ENCODE measurements at regions not wholly inside any gene's neighbourhood (a gene's known extent, or its start where the extent isn't known, plus 50 kb on each side); places are given as distances from the start of the nearest gene placed in this dataset.

GRCh38 chr21:19832551-19832950 is 1165.7 kb upstream of the NCAM2 start:
- Histone ChIP-seq H3K4me1 (no peaks in the 10 kb centered on the region), H3K27me3 (no peaks in the 10 kb centered on the region), H3K4me3 (no peak overlapping the region), H3K36me3 (no peaks in the 10 kb centered on the region), H3K9me3 (no peaks in the 10 kb centered on the region), H3K27ac (no peak overlapping the region)
- DNase-seq (ENCODE audit: low spot score) = no peak
- no peak for TF ChIP-seq CTCF (IDR thresholded peaks at IDR 0.05)

GRCh38 chr21:19833082-19833481 is 1165.1 kb upstream of the NCAM2 start:
- H3K4me1 ChIP-seq = no peaks in the 10 kb centered on the region
- no peak for TF ChIP-seq CTCF (IDR thresholded peaks at IDR 0.05)
- H3K9me3 ChIP-seq = no peaks in the 10 kb centered on the region
- H3K27me3 ChIP-seq = no peaks in the 10 kb centered on the region
- H3K27ac ChIP-seq = no peak overlapping the region
- H3K4me3 ChIP-seq = no peak overlapping the region
- H3K36me3 ChIP-seq = no peaks in the 10 kb centered on the region
- no peak for DNase-seq (ENCODE audit: low spot score)

- no peak overlapping the region for H3K4me3 ChIP-seq
- no peaks in the 10 kb centered on the region for H3K9me3 ChIP-seq
- no peak overlapping the region for H3K27ac ChIP-seq
- TF ChIP-seq CTCF (IDR thresholded peaks at IDR 0.05) = no peak
- H3K4me1 ChIP-seq = no peaks in the 10 kb centered on the region
- H3K27me3 ChIP-seq = no peaks in the 10 kb centered on the region
- DNase-seq (ENCODE audit: low spot score) = no peak
- H3K36me3 ChIP-seq = no peaks in the 10 kb centered on the region
Observed at GRCh38 chr21:19842601-19843000, 1155.6 kb upstream of the NCAM2 start.

GRCh38 chr21:19844334-19844733 is 1153.9 kb upstream of the NCAM2 start:
- DNase-seq (ENCODE audit: low spot score) = no peak
- TF ChIP-seq CTCF (IDR thresholded peaks at IDR 0.05) = no peak
- no peaks in the 10 kb centered on the region for H3K27me3 ChIP-seq
- no peak overlapping the region for H3K27ac ChIP-seq
- no peaks in the 10 kb centered on the region for H3K9me3 ChIP-seq
- no peaks in the 10 kb centered on the region for H3K4me1 ChIP-seq
- no peaks in the 10 kb centered on the region for H3K36me3 ChIP-seq
- H3K4me3 ChIP-seq = no peak overlapping the region

GRCh38 chr21:19850157-19850556 is 1148.1 kb upstream of the NCAM2 start:
- H3K27ac ChIP-seq = no peak overlapping the region
- DNase-seq (ENCODE audit: low spot score) = no peak
- H3K4me1 ChIP-seq = no peaks in the 10 kb centered on the region
- TF ChIP-seq CTCF (IDR thresholded peaks at IDR 0.05) = no peak
- no peaks in the 10 kb centered on the region for H3K27me3 ChIP-seq
- no peaks in the 10 kb centered on the region for H3K36me3 ChIP-seq
- H3K4me3 ChIP-seq = no peak overlapping the region
- H3K9me3 ChIP-seq = no peaks in the 10 kb centered on the region

GRCh38 chr21:19853061-19853460 is 1145.1 kb upstream of the NCAM2 start:
- TF ChIP-seq CTCF (IDR thresholded peaks at IDR 0.05) = no peak
- Histone ChIP-seq H3K27ac (no peak overlapping the region), H3K4me1 (no peaks in the 10 kb centered on the region), H3K27me3 (no peaks in the 10 kb centered on the region), H3K36me3 (no peaks in the 10 kb centered on the region), H3K9me3 (no peaks in the 10 kb centered on the region), H3K4me3 (no peak overlapping the region)
- DNase-seq (ENCODE audit: low spot score) = no peak

Data from right atrium auricular region (tissue), 2 donors.